NB4 (cell line): ENCODE measurements at regions not wholly inside any gene's neighbourhood (a gene's known extent, or its start where the extent isn't known, plus 50 kb on each side); places are given as distances from the start of the nearest gene placed in this dataset.

Experiments
- DNase-seq: peaks from one replicate; pipeline ENCODE4 v3.0.0; 2010; ENCODE audit warnings: low read depth
- H3K4me3 ChIP-seq: one replicate; pipeline ENCODE4 v1.5.1; 2011; ENCODE audit warnings: mild to moderate bottlenecking, low read depth, low read length, moderate library complexity
- CTCF ChIP-seq: IDR thresholded peaks from one replicate; pipeline ENCODE4 v1.5.1; 2012; ENCODE audit warnings: low read depth, low read length
- MAX ChIP-seq: IDR thresholded peaks from 2 replicates; pipeline ENCODE4 v1.6.1; 2011; ENCODE audit warnings: low read depth, low read length
- MYC ChIP-seq: IDR thresholded peaks from 2 replicates; pipeline ENCODE4 v1.6.1; 2011; ENCODE audit warnings: low read depth, low read length
- POLR2A ChIP-seq: IDR thresholded peaks from 2 replicates; pipeline ENCODE4 v1.6.1; 2011; ENCODE audit warnings: mild to moderate bottlenecking; ENCODE audit not compliant: insufficient read length; ENCODE audit errors: extremely low read depth

GRCh38 chr12:4034921-4035320, 161.7 kb upstream of the PARP11 start:
- no peak overlapping the region for H3K4me3 ChIP-seq
- DNase-seq, result no peak

GRCh38 chr12:4032924-4033615, 159.9 kb upstream of the PARP11 start:
- no peak overlapping the region for H3K4me3 ChIP-seq
- no peak for DNase-seq
- no peak for TF ChIP-seq POLR2A

More at GRCh38 chr12:4034921-4035320, 161.7 kb upstream of the PARP11 start:
- TF ChIP-seq CTCF (no peak), MYC (no peak), MAX (no peak), POLR2A (no peak)

GRCh38 chr12:4031703-4032291, 158.6 kb upstream of the PARP11 start:
- H3K4me3 ChIP-seq, result no peak overlapping the region
- TF ChIP-seq CTCF (no peak), POLR2A (no peak), MYC (no peak), MAX (no peak)
- no peak for DNase-seq

- peak; percentile 63 for DNase-seq
- no peak overlapping the region for H3K4me3 ChIP-seq
- TF ChIP-seq MYC (no peak), MAX (no peak), POLR2A (no peak), CTCF (no peak)
Measured at GRCh38 chr12:4030929-4031702, 157.9 kb upstream of the PARP11 start.

- no peak overlapping the region for H3K4me3 ChIP-seq
- peak; percentile 6 for DNase-seq
- no peak for TF ChIP-seq CTCF
- TF ChIP-seq POLR2A, result no peak
- TF ChIP-seq MAX, result no peak
- no peak for TF ChIP-seq MYC
Measured at GRCh38 chr12:4027412-4027811, 154.2 kb upstream of the PARP11 start.

GRCh38 chr12:4026517-4026916, 153.3 kb upstream of the PARP11 start:
- TF ChIP-seq MYC (no peak), MAX (no peak), POLR2A (no peak), CTCF (no peak)
- H3K4me3 ChIP-seq, result no peak overlapping the region
- DNase-seq, result no peak
